SU-DHL-6 (cell line): ENCODE measurements at regions not wholly inside any gene's neighbourhood (a gene's known extent, or its start where the extent isn't known, plus 50 kb on each side); places are given as distances from the start of the nearest gene placed in this dataset.

ENCODE experiments used
- CTCF ChIP-seq: fragments of 200-600 bp; sonication (generic); IDR thresholded peaks from one replicate; pipeline ENCODE4 v1.5.1; 2017; ENCODE audit warnings: antibody characterized with exemption, mild to moderate bottlenecking, low read length, moderate library complexity; ENCODE audit not compliant: insufficient read depth, poor library complexity, severe bottlenecking
- EZH2phosphoT487 ChIP-seq: fragments of 200-600 bp; sonication (generic), shearing (Covaris generic); conservative IDR thresholded peaks from 2 replicates; pipeline ENCODE4 v1.6.1; 2018; ENCODE audit warnings: mild to moderate bottlenecking, antibody characterized with exemption, low read length, moderate library complexity, mixed read lengths

GRCh38 chr4:152181150-152181549 is 354.7 kb downstream of the FBXW7 start:
- TF ChIP-seq CTCF: no peak
- TF ChIP-seq EZH2phosphoT487: no peak
